Activated naive CD8-positive, alpha-beta T cell treated with anti-CD3 and anti-CD28 coated beads, Interleukin-2, amount 10 ng/mL, durations not matched to agents 7 days and 5 days (primary cell): ENCODE measurements at regions not wholly inside any gene's neighbourhood (a gene's known extent, or its start where the extent isn't known, plus 50 kb on each side); places are given as distances from the start of the nearest gene placed in this dataset.
"Not testable (repeated sequence)": the region's sequence is repeated elsewhere in the genome, so short reads cannot be mapped to it uniquely, and the experiment has no call there.

Experiments
- ATAC-seq: fragments of 150-1000 bp; cut with Tn5 transposase; one replicate; pipeline ENCODE4 v1.10.0; 2021; ENCODE audit warnings: low read depth, moderate library complexity
- POLR2A ChIA-PET: fragments of 350-600 bp; sonication (Branson Sonifier 250); formaldehyde crosslinking; loops from one replicate; lab custom pipeline; 2021; ENCODE audit warnings: antibody characterized with exemption; lab: Charles Lee
- DNase-seq: peaks from one replicate; pipeline ENCODE4 v3.0.0; 2021
- H3K27ac Mint-ChIP-seq: one replicate; pipeline ENCODE4 v1.8.0; 2022; ENCODE audit warnings: mild to moderate bottlenecking, mixed read lengths
- H3K27me3 Mint-ChIP-seq: one replicate; pipeline ENCODE4 v1.8.0; 2022; ENCODE audit warnings: mild to moderate bottlenecking, moderate library complexity, mixed read lengths
- H3K36me3 Mint-ChIP-seq: one replicate; pipeline ENCODE4 v1.8.0; 2021; ENCODE audit warnings: mild to moderate bottlenecking, mixed read lengths
- H3K4me1 Mint-ChIP-seq: one replicate; pipeline ENCODE4 v1.8.0; 2021; ENCODE audit warnings: mixed read lengths
- H3K4me3 Mint-ChIP-seq: one replicate; pipeline ENCODE4 v1.8.0; 2022; ENCODE audit warnings: mild to moderate bottlenecking, moderate library complexity, mixed read lengths
- H3K9me3 Mint-ChIP-seq: one replicate; pipeline ENCODE4 v1.8.0; 2021; ENCODE audit warnings: mixed read lengths

DNA sequence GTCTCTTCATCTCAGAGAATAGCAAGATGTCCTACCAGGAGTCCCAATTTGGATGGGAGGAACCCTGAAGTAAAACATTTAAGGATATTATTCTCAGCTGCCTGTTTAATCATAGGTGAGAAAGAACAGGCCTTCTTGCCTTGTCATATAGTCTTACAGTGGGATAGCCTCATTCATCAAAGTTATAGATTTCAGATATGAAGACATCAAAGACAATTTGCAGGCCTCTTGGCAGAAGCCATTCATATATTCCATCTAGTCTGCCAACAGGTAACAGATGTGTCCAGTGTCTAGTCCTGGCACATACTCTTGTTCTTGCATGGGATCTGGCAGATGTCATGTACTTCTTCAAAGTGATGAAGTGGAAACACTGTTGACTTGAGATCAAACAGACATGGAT is 601.3 kb upstream of the GHITM start:
- DNase-seq (no peak), ATAC-seq (no peak)
- Mint-ChIP-seq H3K27me3 (no peaks in the 10 kb centered on the region), H3K36me3 (no peaks in the 10 kb centered on the region), H3K4me1 (no peaks in the 10 kb centered on the region), H3K9me3 (no peaks in the 10 kb centered on the region), H3K27ac (no peak overlapping the region), H3K4me3 (no peak overlapping the region)
- POLR2A ChIA-PET: no interaction called here

GRCh38 chr10:83539528-83540308 is 599.6 kb upstream of the GHITM start:
- Mint-ChIP-seq H3K4me1 (no peaks in the 10 kb centered on the region), H3K27me3 (no peaks in the 10 kb centered on the region), H3K4me3 (no peak overlapping the region), H3K36me3 (no peaks in the 10 kb centered on the region), H3K27ac (no peak overlapping the region), H3K9me3 (no peaks in the 10 kb centered on the region)
- POLR2A ChIA-PET: no interaction called here
- no peak for ATAC-seq
- DNase-seq: no peak

DNA sequence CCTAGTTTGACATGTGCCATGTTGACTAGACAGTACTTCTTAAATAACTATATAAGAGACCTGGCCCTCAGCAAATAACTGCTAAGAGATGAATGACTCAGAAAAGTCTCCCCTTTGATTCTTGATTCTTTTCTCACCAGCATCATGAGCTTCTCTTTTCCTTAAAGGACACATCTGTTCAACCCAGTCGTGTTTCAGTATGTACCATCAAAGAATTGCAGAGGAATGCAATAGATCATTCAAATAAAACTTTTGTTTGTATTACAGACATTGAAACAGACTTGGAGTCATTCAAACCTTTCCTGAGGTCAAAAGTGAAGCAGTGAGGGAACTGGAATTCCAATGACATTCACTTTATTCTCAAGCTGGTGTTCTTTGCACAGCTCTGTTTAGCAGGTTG is 598.3 kb upstream of the GHITM start:
- POLR2A ChIA-PET: no interaction called here
- no peaks in the 10 kb centered on the region for H3K27me3 Mint-ChIP-seq
- no peaks in the 10 kb centered on the region for H3K36me3 Mint-ChIP-seq
- H3K4me3 Mint-ChIP-seq: no peak overlapping the region
- H3K9me3 Mint-ChIP-seq: no peaks in the 10 kb centered on the region
- H3K4me1 Mint-ChIP-seq: no peaks in the 10 kb centered on the region
- ATAC-seq: no peak
- no peak overlapping the region for H3K27ac Mint-ChIP-seq
- no peak for DNase-seq

- Mint-ChIP-seq H3K4me3 (no peak overlapping the region), H3K9me3 (no peaks in the 10 kb centered on the region), H3K4me1 (no peaks in the 10 kb centered on the region), H3K36me3 (no peaks in the 10 kb centered on the region), H3K27me3 (no peaks in the 10 kb centered on the region), H3K27ac (no peak overlapping the region)
- POLR2A ChIA-PET: no interaction called here
- no peak for ATAC-seq
- no peak for DNase-seq
These were observed 596.4 kb upstream of the GHITM start for GRCh38 chr10:83542774-83543411.

DNA sequence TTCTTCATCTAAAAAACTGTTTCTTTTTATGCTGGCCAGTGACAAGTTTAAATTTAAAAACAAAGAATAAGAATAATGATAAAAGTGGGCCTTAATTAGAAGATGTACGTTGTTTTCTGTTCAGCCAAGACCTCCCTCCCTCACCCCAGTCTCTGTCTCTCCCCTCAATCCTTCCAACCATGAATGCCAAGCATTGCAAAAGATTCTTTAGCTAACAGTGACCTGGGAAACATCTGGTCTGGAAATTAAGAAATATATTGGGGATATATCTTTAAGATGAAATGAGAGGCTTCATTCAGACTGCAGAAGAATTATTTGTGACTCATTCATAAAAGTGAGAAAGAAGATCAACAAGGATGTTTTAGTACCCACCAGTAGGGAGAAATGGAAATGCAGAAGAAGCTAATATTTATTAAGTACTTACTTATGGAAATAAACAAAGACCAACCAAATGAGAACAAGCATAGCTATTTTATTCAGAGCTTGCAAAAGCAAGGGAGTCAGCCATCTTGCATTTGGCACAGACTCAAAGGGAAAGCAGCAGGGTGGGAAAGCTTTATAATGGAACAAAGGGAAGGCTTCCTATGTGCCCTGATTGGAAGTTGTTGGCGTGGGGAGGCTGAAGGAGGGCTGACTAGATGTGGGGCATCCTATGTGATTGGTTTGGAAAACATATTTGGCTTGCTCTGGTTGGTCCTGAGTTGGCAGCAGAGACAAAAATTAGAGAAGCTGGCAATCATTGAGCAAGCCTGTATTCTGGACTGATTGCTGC is 595.4 kb upstream of the GHITM start:
- H3K9me3 Mint-ChIP-seq: peaks cover 2% of the 10 kb centered on the region
- no peaks in the 10 kb centered on the region for H3K4me1 Mint-ChIP-seq
- POLR2A ChIA-PET: no interaction called here
- no peak overlapping the region for H3K27ac Mint-ChIP-seq
- ATAC-seq: no peak
- H3K36me3 Mint-ChIP-seq: no peaks in the 10 kb centered on the region
- H3K4me3 Mint-ChIP-seq: no peak overlapping the region
- DNase-seq: no peak
- H3K27me3 Mint-ChIP-seq: no peaks in the 10 kb centered on the region

DNA sequence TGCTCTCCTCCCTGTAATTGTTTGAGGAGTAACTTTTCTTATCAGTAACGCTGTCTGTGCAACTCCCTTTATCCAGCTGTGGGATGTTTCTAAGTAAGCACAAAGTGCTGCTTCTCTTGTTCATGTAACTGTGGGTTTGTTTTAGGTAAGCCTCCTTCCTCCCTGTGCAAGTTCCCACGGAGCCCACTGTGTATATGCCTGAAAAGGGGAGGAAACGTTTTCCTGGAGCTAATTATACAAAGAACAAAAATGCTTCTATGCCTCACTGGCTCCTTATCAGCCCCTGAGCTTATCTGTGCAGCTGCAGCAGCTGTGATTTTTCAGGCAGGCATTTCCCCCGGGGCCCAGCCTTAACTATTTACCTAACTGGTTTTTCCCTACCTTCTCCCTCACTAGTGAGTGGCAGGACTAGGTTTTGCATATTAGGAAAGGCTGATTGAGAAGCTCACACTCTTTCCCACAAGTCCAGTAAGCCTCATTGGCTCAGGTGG is 593.4 kb upstream of the GHITM start:
- Mint-ChIP-seq H3K27me3 (no peaks in the 10 kb centered on the region), H3K4me1 (no peaks in the 10 kb centered on the region), H3K9me3 (peaks cover 2% of the 10 kb centered on the region), H3K27ac (no peak overlapping the region), H3K4me3 (no peak overlapping the region), H3K36me3 (no peaks in the 10 kb centered on the region)
- ATAC-seq: no peak
- no peak for DNase-seq
- POLR2A ChIA-PET: no interaction called here

GRCh38 chr10:83551190-83551589 is 588.1 kb upstream of the GHITM start:
- POLR2A ChIA-PET, H3K4me3 Mint-ChIP-seq: not testable (repeated sequence)

GRCh38 chr10:83553366-83553765 is 585.9 kb upstream of the GHITM start:
- H3K27ac Mint-ChIP-seq: no peak overlapping the region
- H3K4me1 Mint-ChIP-seq: no peaks in the 10 kb centered on the region
- ATAC-seq (no peak), DNase-seq (no peak)
- no peaks in the 10 kb centered on the region for H3K27me3 Mint-ChIP-seq
- H3K36me3 Mint-ChIP-seq: no peaks in the 10 kb centered on the region
- H3K9me3 Mint-ChIP-seq: peaks cover 4% of the 10 kb centered on the region
- H3K4me3 Mint-ChIP-seq: no peak overlapping the region
- POLR2A ChIA-PET: no interaction called here

More at GRCh38 chr10:83551190-83551589, 588.1 kb upstream of the GHITM start:
- not testable (repeated sequence) for H3K4me1 Mint-ChIP-seq, H3K27ac Mint-ChIP-seq, ATAC-seq, H3K36me3 Mint-ChIP-seq, H3K9me3 Mint-ChIP-seq, H3K27me3 Mint-ChIP-seq, DNase-seq

- Mint-ChIP-seq H3K36me3 (no peaks in the 10 kb centered on the region), H3K27me3 (no peaks in the 10 kb centered on the region), H3K9me3 (peaks cover 2% of the 10 kb centered on the region), H3K27ac (no peak overlapping the region), H3K4me1 (no peaks in the 10 kb centered on the region), H3K4me3 (no peak overlapping the region)
- POLR2A ChIA-PET: no interaction called here
- DNase-seq: no peak
- no peak for ATAC-seq
These were observed 584.0 kb upstream of the GHITM start for GRCh38 chr10:83555264-83555663.

DNA sequence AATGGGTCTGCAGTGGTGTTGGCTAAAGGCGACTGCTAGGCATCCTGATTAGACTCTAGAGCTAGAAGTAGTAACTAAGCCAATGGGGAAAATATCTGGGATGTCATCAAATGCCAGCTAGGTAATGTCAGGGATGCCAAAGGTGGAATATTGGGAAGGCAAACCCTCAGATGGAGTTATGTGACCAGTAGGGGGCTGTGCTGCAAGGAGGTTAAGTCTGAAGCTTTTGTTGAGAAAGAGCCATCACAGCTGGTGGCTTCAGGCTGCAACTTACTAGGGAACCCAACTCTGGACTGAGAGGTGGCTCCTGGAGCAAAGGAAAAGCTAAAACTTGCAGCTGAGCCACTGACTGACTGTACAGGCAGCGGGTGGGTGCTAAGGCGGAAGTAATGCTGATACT is 576.9 kb upstream of the GHITM start:
- DNase-seq: no peak
- no peak overlapping the region for H3K27ac Mint-ChIP-seq
- no peaks in the 10 kb centered on the region for H3K36me3 Mint-ChIP-seq
- no peaks in the 10 kb centered on the region for H3K4me1 Mint-ChIP-seq
- no peaks in the 10 kb centered on the region for H3K9me3 Mint-ChIP-seq
- no peak for ATAC-seq
- H3K4me3 Mint-ChIP-seq: no peak overlapping the region
- H3K27me3 Mint-ChIP-seq: no peaks in the 10 kb centered on the region
- POLR2A ChIA-PET: no interaction called here

DNA sequence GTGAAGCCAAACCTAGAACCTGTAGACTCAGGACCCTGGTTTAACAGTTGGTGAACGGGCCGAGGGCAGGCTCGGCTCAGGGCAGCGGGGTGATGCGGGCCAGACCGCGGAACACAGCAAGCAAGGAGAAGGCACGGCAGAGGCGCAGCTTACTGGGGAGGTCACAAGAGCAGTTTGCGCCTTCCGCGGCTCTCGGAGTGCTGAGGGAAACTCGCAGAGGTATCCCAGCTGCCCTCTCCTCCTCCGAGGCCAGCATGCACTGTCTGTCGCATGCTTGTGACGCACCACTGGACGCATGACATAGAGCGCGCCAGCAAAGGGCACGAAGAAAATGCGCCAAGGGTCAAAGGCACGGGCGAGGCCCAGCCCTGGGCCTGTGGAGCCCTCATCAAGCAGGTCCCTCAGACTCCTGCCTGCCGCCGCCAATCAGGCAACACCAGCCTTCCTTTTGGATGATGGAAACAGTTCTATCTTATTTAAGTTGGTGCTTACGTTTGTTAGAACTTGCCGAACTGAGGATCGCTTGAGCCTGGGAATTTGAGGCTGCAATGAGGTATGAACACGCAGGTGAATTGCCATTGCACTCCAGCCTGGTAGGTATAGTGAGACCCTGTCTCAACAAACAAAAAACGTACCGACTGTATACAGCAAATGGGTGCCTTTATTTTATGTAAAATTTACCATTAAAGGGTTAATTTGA is 574.3 kb upstream of the GHITM start:
- Mint-ChIP-seq H3K27ac (no peak overlapping the region), H3K27me3 (no peaks in the 10 kb centered on the region)
- POLR2A ChIA-PET: no interaction called here

DNA sequence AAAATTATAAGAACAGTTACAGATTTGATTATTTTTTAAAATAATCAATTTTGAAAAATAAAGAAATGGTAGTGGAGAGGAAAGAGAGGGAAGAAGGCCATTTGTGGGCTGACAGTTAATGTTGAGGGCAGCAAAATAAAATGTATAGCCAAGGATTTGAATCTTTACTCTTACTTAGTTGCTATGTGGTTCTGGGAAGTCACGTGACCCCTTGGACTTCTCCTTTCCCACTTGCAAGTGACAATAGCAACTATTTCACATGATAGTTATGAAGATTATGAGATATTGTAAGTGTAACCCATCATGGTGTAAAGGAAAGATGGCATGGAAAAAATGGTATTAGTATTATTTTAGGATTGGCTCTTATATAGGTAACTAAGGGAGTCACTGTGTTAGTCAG is 567.3 kb upstream of the GHITM start:
- Mint-ChIP-seq H3K36me3 (no peaks in the 10 kb centered on the region), H3K4me3 (no peak overlapping the region), H3K4me1 (no peaks in the 10 kb centered on the region), H3K27ac (no peak overlapping the region), H3K27me3 (no peaks in the 10 kb centered on the region), H3K9me3 (no peaks in the 10 kb centered on the region)
- ATAC-seq (no peak), DNase-seq (no peak)
- POLR2A ChIA-PET: no interaction called here

More for the DNA sequence above, 574.3 kb upstream of the GHITM start:
- ATAC-seq: no peak
- Mint-ChIP-seq H3K4me1 (no peaks in the 10 kb centered on the region), H3K4me3 (no peak overlapping the region), H3K9me3 (no peaks in the 10 kb centered on the region), H3K36me3 (no peaks in the 10 kb centered on the region)
- no peak for DNase-seq

DNA sequence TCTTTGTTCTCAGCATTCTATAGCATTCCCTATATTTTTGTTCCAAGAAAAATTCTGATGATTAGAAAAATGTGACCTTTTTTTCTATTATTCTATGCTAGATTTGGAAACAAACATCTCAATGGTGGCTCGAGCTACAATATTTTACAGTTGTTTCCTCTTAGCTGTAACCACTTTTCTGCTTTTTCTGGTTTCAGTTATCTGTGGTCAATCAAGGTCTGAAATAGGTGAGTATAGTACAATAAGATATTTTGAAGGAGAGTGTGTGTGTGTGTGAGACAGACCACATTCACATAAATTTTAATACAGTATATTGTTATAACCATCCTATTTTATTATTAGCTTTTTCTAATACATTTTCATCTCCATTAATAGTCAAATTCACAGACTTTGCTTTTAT is 564.5 kb upstream of the GHITM start:
- no peak overlapping the region for H3K4me3 Mint-ChIP-seq
- POLR2A ChIA-PET: no interaction called here
- H3K4me1 Mint-ChIP-seq: no peaks in the 10 kb centered on the region
- H3K36me3 Mint-ChIP-seq: no peaks in the 10 kb centered on the region
- DNase-seq (no peak), ATAC-seq (no peak)
- H3K27me3 Mint-ChIP-seq: no peaks in the 10 kb centered on the region
- no peak overlapping the region for H3K27ac Mint-ChIP-seq
- H3K9me3 Mint-ChIP-seq: peaks cover 5% of the 10 kb centered on the region
